ENCODE measurements at regions not wholly inside any gene's neighbourhood (a gene's known extent, or its start where the extent isn't known, plus 50 kb on each side); places are given as distances from the start of the nearest gene placed in this dataset.

DNA sequence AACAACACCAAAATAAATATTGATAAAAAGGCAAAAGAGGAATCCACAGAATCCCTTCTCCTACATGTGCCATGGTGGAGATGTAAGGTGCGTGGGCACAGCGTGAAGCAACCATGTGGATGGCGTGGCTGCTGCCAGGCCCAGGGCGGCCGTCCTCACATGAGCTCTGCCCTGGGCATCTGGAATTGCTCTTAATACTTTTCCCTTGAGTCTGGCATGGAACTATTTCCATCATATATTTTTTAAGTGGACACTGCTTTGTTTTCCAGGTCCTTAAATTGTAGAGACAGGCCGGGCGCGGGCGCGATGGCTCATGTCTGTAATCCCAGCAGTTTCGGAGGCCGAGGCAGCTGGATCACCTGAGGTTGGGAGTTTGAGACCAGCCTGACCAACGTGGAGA lies 349.3 kb downstream of the IRX1 start:
- Histone ChIP-seq H3K4me1 (ENCODE audit: insufficient read depth, poor library complexity, severe bottlenecking) (no peaks in the 10 kb centered on the region), H3K4me3 (ENCODE audit: severe bottlenecking) (no peak overlapping the region), H3K27ac (ENCODE audit: poor library complexity, severe bottlenecking) (no peak overlapping the region), H3K36me3 (ENCODE audit: low read depth) (no peaks in the 10 kb centered on the region), H3K27me3 (ENCODE audit: insufficient read depth, poor library complexity, severe bottlenecking) (no peaks in the 10 kb centered on the region), H3K9me3 (ENCODE audit: severe bottlenecking) (no peaks in the 10 kb centered on the region)
- DNase-seq (ENCODE audit: low spot score) (no peak), ATAC-seq (ENCODE audit: low read depth) (no peak)
- TF ChIP-seq, protein P1, sequence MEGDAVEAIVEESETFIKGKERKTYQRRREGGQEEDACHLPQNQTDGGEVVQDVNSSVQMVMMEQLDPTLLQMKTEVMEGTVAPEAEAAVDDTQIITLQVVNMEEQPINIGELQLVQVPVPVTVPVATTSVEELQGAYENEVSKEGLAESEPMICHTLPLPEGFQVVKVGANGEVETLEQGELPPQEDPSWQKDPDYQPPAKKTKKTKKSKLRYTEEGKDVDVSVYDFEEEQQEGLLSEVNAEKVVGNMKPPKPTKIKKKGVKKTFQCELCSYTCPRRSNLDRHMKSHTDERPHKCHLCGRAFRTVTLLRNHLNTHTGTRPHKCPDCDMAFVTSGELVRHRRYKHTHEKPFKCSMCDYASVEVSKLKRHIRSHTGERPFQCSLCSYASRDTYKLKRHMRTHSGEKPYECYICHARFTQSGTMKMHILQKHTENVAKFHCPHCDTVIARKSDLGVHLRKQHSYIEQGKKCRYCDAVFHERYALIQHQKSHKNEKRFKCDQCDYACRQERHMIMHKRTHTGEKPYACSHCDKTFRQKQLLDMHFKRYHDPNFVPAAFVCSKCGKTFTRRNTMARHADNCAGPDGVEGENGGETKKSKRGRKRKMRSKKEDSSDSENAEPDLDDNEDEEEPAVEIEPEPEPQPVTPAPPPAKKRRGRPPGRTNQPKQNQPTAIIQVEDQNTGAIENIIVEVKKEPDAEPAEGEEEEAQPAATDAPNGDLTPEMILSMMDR (IDR thresholded peaks at IDR 0.05; ENCODE audit: poor library complexity, severe bottlenecking): no peak

DNA sequence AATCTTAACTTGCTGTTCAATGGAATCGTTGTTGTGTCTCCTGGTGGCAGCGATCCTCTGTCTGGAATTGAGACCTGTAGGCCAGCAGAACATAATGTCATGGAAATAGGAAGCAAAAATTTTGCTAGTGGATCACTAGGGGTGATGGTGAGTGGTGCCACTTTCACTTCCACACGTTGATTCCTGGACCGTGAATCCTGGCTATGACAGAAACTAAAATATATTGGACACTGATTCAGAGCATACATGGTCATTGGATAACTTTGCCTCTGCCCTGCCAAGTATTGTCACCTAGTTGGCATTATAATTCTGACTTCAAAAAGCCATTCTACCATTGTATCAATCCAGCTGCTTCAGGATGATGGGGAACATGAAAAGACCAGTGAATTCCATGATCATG lies 353.2 kb downstream of the IRX1 start:
- ATAC-seq (ENCODE audit: low read depth) (no peak), DNase-seq (ENCODE audit: low spot score) (no peak)
- Histone ChIP-seq H3K36me3 (ENCODE audit: low read depth) (no peaks in the 10 kb centered on the region), H3K27ac (ENCODE audit: poor library complexity, severe bottlenecking) (no peak overlapping the region), H3K27me3 (ENCODE audit: insufficient read depth, poor library complexity, severe bottlenecking) (no peaks in the 10 kb centered on the region), H3K4me3 (ENCODE audit: severe bottlenecking) (no peak overlapping the region), H3K4me1 (ENCODE audit: insufficient read depth, poor library complexity, severe bottlenecking) (no peaks in the 10 kb centered on the region), H3K9me3 (ENCODE audit: severe bottlenecking) (no peaks in the 10 kb centered on the region)
- TF ChIP-seq, protein P1 (IDR thresholded peaks at IDR 0.05; ENCODE audit: poor library complexity, severe bottlenecking): no peak

DNA sequence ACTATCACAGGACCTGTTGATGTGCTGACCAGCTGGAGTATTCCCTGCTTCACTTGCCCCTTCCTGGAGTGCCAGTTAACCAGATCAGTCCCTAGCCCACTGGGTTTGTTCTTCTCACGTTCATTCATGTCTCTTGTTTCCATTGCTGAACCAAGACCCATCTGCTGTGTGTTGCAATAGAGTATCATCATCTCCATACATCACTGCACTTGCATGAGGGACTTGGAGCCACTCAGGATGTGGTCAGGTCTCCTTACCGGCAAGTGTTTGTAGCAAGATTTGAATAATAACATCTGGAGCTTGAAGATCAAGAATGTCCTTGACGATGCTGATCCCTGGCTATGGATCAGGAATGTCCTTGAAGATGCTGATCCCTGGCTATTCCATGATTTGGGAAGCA lies 358.6 kb downstream of the IRX1 start:
- DNase-seq (ENCODE audit: low spot score) (no peak), ATAC-seq (ENCODE audit: low read depth) (no peak)
- Histone ChIP-seq H3K4me3 (ENCODE audit: severe bottlenecking) (no peak overlapping the region), H3K27ac (ENCODE audit: poor library complexity, severe bottlenecking) (no peak overlapping the region), H3K4me1 (ENCODE audit: insufficient read depth, poor library complexity, severe bottlenecking) (no peaks in the 10 kb centered on the region), H3K9me3 (ENCODE audit: severe bottlenecking) (peaks cover 2% of the 10 kb centered on the region), H3K36me3 (ENCODE audit: low read depth) (no peaks in the 10 kb centered on the region), H3K27me3 (ENCODE audit: insufficient read depth, poor library complexity, severe bottlenecking) (no peaks in the 10 kb centered on the region)
- TF ChIP-seq, protein P1 (IDR thresholded peaks at IDR 0.05; ENCODE audit: poor library complexity, severe bottlenecking): no peak

DNA sequence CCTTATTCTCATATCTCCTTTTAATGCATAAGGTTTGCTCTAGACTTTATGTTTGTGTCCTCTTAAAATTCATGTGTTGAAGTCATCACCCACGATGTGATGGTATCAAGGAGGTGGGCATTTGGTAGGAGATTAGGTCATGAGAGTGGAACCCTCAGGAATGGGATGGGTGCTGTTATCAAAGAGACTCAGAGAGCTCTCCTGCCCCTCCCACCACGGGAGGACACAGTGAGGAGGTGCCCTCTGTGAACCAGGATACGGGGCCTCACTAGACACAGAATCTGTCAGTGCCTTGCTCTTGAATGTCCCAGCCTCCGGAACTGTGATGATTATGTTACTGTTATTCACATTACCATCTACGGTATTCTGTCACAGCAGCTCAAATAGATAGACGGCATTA lies 359.0 kb downstream of the IRX1 start:
- ATAC-seq (ENCODE audit: low read depth) (no peak), DNase-seq (ENCODE audit: low spot score) (no peak)
- no peaks in the 10 kb centered on the region for H3K4me1 ChIP-seq (ENCODE audit: insufficient read depth, poor library complexity, severe bottlenecking)

DNA sequence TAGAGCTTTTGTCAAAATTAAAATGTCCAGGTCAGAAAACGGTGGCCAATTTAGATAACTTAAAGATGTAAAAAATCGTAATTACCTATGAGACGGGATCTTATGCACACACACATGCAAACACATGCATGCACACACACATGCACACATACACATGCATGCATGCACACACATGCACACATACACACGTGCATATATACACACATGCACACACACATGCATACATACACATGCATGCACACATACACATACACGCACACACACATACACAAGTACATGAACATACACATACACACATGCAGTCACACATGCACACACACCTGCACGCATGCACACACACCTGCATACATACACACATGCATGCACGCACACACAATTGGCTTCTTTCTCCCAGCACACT lies 362.0 kb downstream of the IRX1 start:
- Histone ChIP-seq H3K4me3 (ENCODE audit: severe bottlenecking) (no peak overlapping the region), H3K27me3 (ENCODE audit: insufficient read depth, poor library complexity, severe bottlenecking) (no peaks in the 10 kb centered on the region), H3K4me1 (ENCODE audit: insufficient read depth, poor library complexity, severe bottlenecking) (no peaks in the 10 kb centered on the region), H3K27ac (ENCODE audit: poor library complexity, severe bottlenecking) (no peak overlapping the region), H3K9me3 (ENCODE audit: severe bottlenecking) (peaks cover 2% of the 10 kb centered on the region), H3K36me3 (ENCODE audit: low read depth) (no peaks in the 10 kb centered on the region)
- ATAC-seq (ENCODE audit: low read depth) (no peak), DNase-seq (ENCODE audit: low spot score) (no peak)
- TF ChIP-seq, protein P1 (IDR thresholded peaks at IDR 0.05; ENCODE audit: poor library complexity, severe bottlenecking): no peak

More for the DNA sequence above, 359.0 kb downstream of the IRX1 start:
- Histone ChIP-seq H3K27ac (ENCODE audit: poor library complexity, severe bottlenecking) (no peak overlapping the region), H3K4me3 (ENCODE audit: severe bottlenecking) (no peak overlapping the region), H3K9me3 (ENCODE audit: severe bottlenecking) (peaks cover 2% of the 10 kb centered on the region), H3K36me3 (ENCODE audit: low read depth) (no peaks in the 10 kb centered on the region), H3K27me3 (ENCODE audit: insufficient read depth, poor library complexity, severe bottlenecking) (no peaks in the 10 kb centered on the region)
- TF ChIP-seq, protein P1 (IDR thresholded peaks at IDR 0.05; ENCODE audit: poor library complexity, severe bottlenecking): no peak
